SH-SY5Y (cell line): ENCODE measurements at regions not wholly inside any gene's neighbourhood (a gene's known extent, or its start where the extent isn't known, plus 50 kb on each side); places are given as distances from the start of the nearest gene placed in this dataset.

ENCODE experiments used
- GATA2 ChIP-seq: IDR thresholded peaks from 2 replicates; pipeline ENCODE4 v1.6.1; 2011; ENCODE audit warnings: mild to moderate bottlenecking, low read depth, low read length
- GATA3 ChIP-seq: IDR thresholded peaks from 2 replicates; pipeline ENCODE4 v1.6.1; 2011; ENCODE audit warnings: low read depth, mild to moderate bottlenecking, low read length, moderate library complexity

GRCh38 chr6:114886670-114887436, 544.0 kb upstream of the HS3ST5 start:
- TF ChIP-seq GATA2 = no peak
- no peak for TF ChIP-seq GATA3
